ENCODE measurements at regions not wholly inside any gene's neighbourhood (a gene's known extent, or its start where the extent isn't known, plus 50 kb on each side); places are given as distances from the start of the nearest gene placed in this dataset.

DNA sequence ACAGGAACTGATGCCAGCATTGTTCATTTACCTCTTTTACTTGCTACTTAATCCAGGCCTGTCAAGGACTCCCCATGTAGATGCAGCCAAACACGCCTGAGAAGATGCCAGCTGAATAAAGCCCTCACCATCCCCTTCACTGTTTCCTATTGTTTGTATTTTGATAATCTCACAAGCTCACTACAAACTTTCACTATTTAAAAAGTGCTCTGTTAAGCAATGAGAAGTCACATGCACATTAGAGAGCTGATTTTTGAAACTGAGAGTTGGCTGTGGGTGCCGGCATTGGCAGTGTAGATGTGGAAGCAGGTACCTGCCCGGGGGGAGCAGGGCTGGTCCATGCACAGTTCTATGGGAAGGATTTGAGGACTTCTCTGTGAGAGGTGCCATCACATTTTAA lies 169.8 kb upstream of the GRB10 start:
- intact Hi-C loops (cut with DNase I; ENCODE audit: low total_unique reads), result no loop called here
- DNase-seq (ENCODE audit: low spot score in 2 of 2), result no peak
- 30 to 43% methylated on average over 3 of the region's 3 CpGs for WGBS, 2 donors
- H3K4me3 ChIP-seq (ENCODE audit: low read depth, poor library complexity, severe bottlenecking), result no peak overlapping the region
- no peak for TF ChIP-seq CTCF (IDR thresholded peaks at IDR 0.05)
- TF ChIP-seq POLR2A (IDR thresholded peaks at IDR 0.05), result no peak

GRCh38 chr7:50952120-50952519 lies 169.4 kb upstream of the GRB10 start:
- H3K4me3 ChIP-seq (ENCODE audit: low read depth, poor library complexity, severe bottlenecking), result no peak overlapping the region
- no peak for DNase-seq (ENCODE audit: low spot score in 2 of 2)
- intact Hi-C loops (cut with DNase I; ENCODE audit: low total_unique reads), result no loop called here
- WGBS, 2 donors, result 88 to 96% methylated on average over 1 of the region's 1 CpG
- TF ChIP-seq POLR2A (IDR thresholded peaks at IDR 0.05) (no peak), CTCF (IDR thresholded peaks at IDR 0.05) (no peak)

GRCh38 chr7:50943482-50943881 lies 160.8 kb upstream of the GRB10 start:
- no peak for DNase-seq (ENCODE audit: low spot score in 2 of 2)
- 92 to 95% methylated on average over 2 of the region's 2 CpGs for WGBS, 2 donors
- TF ChIP-seq CTCF (IDR thresholded peaks at IDR 0.05), result no peak
- no peak for TF ChIP-seq POLR2A (IDR thresholded peaks at IDR 0.05)
- H3K4me3 ChIP-seq (ENCODE audit: low read depth, poor library complexity, severe bottlenecking), result no peak overlapping the region
- intact Hi-C loops (cut with DNase I; ENCODE audit: low total_unique reads), result no loop called here

DNA sequence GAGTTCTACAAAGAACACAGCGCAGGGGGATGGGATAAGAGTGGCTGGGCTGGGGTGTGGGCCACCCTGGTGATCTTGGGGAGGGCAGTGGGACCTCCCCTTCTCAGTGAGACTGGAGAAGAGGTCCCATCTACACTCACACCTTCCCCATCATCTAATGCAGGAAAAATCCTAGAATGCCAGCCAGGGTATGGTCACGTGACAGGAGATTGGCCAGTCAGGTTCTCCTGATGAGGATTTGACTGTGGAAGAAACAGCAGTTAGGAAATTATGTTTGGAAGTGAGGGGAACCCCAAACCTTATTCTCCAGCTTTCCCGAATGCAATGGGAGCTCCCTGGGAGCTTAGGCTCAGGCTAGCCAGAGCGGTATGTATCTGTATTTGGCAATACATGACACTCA lies 158.8 kb upstream of the GRB10 start:
- intact Hi-C loops (cut with DNase I; ENCODE audit: low total_unique reads), result no loop called here
- no peak overlapping the region for H3K4me3 ChIP-seq (ENCODE audit: low read depth, poor library complexity, severe bottlenecking)
- no peak for DNase-seq (ENCODE audit: low spot score in 2 of 2)
- WGBS, 2 donors, result 81 to 95% methylated on average over 4 of the region's 4 CpGs
- no peak for TF ChIP-seq POLR2A (IDR thresholded peaks at IDR 0.05)
- TF ChIP-seq CTCF (IDR thresholded peaks at IDR 0.05), result no peak

GRCh38 chr7:50940621-50941020 lies 157.9 kb upstream of the GRB10 start:
- no peak overlapping the region for H3K4me3 ChIP-seq (ENCODE audit: low read depth, poor library complexity, severe bottlenecking)
- WGBS, 2 donors, result 36 to 39% methylated on average over 6 of the region's 6 CpGs
- no peak for DNase-seq (ENCODE audit: low spot score in 2 of 2)
- TF ChIP-seq CTCF (IDR thresholded peaks at IDR 0.05), result no peak
- intact Hi-C loops (cut with DNase I; ENCODE audit: low total_unique reads), result no loop called here

DNA sequence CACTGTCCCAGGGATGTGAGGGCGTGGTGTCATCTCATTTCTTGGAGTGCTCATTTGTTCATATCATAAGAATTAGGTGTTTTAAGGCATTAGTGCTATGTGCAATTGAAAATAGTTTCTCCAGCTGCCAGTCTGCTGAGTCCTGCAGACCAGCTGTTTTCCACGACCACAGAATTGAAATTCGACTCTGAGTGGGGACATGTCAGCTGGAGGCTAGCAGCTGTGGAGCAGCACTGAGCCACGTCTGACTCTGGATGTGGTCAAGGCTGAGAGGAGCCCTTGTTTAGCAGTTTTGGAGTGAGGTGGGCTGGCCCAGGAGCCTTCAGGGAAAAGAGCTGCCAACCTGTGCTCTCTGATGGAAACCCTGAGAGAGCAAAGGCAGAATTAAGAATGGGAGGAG lies 156.3 kb upstream of the GRB10 start:
- no peak for TF ChIP-seq CTCF (IDR thresholded peaks at IDR 0.05)
- TF ChIP-seq POLR2A (IDR thresholded peaks at IDR 0.05), result no peak
- no peak overlapping the region for H3K4me3 ChIP-seq (ENCODE audit: low read depth, poor library complexity, severe bottlenecking)
- intact Hi-C loops (cut with DNase I; ENCODE audit: low total_unique reads), result no loop called here
- 42 to 60% methylated on average over 4 of the region's 4 CpGs for WGBS, 2 donors
- DNase-seq (ENCODE audit: low spot score in 2 of 2), result peak in 1 of 2 donors; percentile 46
